Esophagus muscularis mucosa (tissue), 4 donors: ENCODE measurements at regions not wholly inside any gene's neighbourhood (a gene's known extent, or its start where the extent isn't known, plus 50 kb on each side); places are given as distances from the start of the nearest gene placed in this dataset.

Experiments used
- DNase-seq: peaks from one replicate; pipeline ENCODE4 v3.0.0-alpha.2; 2017; ENCODE audit errors: extremely low spot score
- H3K27ac ChIP-seq, 4 donors: fragments of 200-600 bp; sonication (generic); replicated peaks in 1 of 4; 1 replicate in 3 of 4; 2 replicates in 1 of 4; pipeline ENCODE4 v1.5.1; 2016 to 2019; ENCODE audit warnings: mild to moderate bottlenecking in 1 of 4
- H3K27me3 ChIP-seq, 4 donors: fragments of 200-600 bp; sonication (generic); one replicate each; pipeline versions ENCODE4 v1.5.1 to v1.6.0; 2016 to 2019
- H3K36me3 ChIP-seq, 4 donors: fragments of 200-600 bp; sonication (generic); one replicate each; pipeline ENCODE4 v1.5.1; 2016 to 2019
- H3K4me1 ChIP-seq, 4 donors: fragments of 200-600 bp; sonication (generic); one replicate each; pipeline ENCODE4 v1.5.1; 2016 to 2019
- H3K4me3 ChIP-seq, 4 donors: fragments of 200-600 bp; sonication (generic); 1 replicate in 2 of 4; 2 replicates in 2 of 4; pipeline ENCODE4 v1.5.1; 2016 to 2019; ENCODE audit warnings: mild to moderate bottlenecking in 4 of 4, moderate library complexity in 1 of 4
- H3K9me3 ChIP-seq, 4 donors: fragments of 200-600 bp; sonication (generic); 1 replicate in 3 of 4; 2 replicates in 1 of 4; pipeline ENCODE4 v1.5.1; 2016 to 2019
- CTCF ChIP-seq, 3 experiments: fragments of 200-600 bp in 2 of 3; fragments of 450-650 bp in 1 of 3; sonication (generic) in 2 of 3; IDR thresholded peaks; one replicate each; pipeline ENCODE4 v1.5.1; 2017 to 2019; ENCODE audit warnings: antibody characterized with exemption in 3 of 3, mild to moderate bottlenecking in 2 of 3, moderate library complexity in 1 of 3
- EP300 ChIP-seq: sonication (generic); formaldehyde crosslinking; IDR thresholded peaks from one replicate; pipeline ENCODE4 v1.6.1; 2017; ENCODE audit warnings: antibody characterized with exemption
- POLR2A ChIP-seq: fragments of 450-650 bp; IDR thresholded peaks from one replicate; pipeline ENCODE4 v1.6.1; 2017; ENCODE audit warnings: antibody characterized with exemption, moderate library complexity, mild to moderate bottlenecking, low read depth
- POLR2AphosphoS5 ChIP-seq, 2 donors: sonication (generic); formaldehyde crosslinking; IDR thresholded peaks; one replicate each; pipeline ENCODE4 v1.6.1; 2017; ENCODE audit warnings: antibody characterized with exemption in 2 of 2
- WGBS: methylation state at CpG from one replicate; pipeline ENCODE4 v1.1.5; 2018; 5-methylcytosine and 5-hydroxymethylcytosine counted together
- intact Hi-C: fragments of 100-400 bp; cut with DNase I; formaldehyde crosslinking; loops from one replicate; pipeline ENCODE4 v1.15.1; 2023

GRCh38 chr5:7325975-7326913, 69.7 kb upstream of the ADCY2 start:
- intact Hi-C loops: no loop called here

GRCh38 chr5:7329141-7329540, 66.8 kb upstream of the ADCY2 start:
- Histone ChIP-seq H3K4me3 (no peak overlapping the region), H3K36me3 (no peaks in the 10 kb centered on the region), H3K4me1 (no peaks in the 10 kb centered on the region), H3K27me3 (no peaks in the 10 kb centered on the region), H3K27ac (no peak overlapping the region), H3K9me3 (no peaks in the 10 kb centered on the region)
- WGBS: 53% methylated on average over 4 of the region's 4 CpGs
- no peak for DNase-seq
- intact Hi-C loops: no loop called here
- no peak for TF ChIP-seq POLR2A
- no peak for TF ChIP-seq EP300
- TF ChIP-seq CTCF (IDR thresholded peaks at IDR 0.05): no peak
- TF ChIP-seq POLR2AphosphoS5 (IDR thresholded peaks at IDR 0.05): no peak

More at GRCh38 chr5:7325975-7326913, 69.7 kb upstream of the ADCY2 start:
- whole genome bisulfite sequencing: 77% methylated on average over 8 of the region's 8 CpGs
- H3K27ac ChIP-seq: no peak overlapping the region
- DNase-seq: no peak
- peaks cover 0 to 2% (median 0%) of the 10 kb centered on the region in 4 donors for H3K4me1 ChIP-seq
- no peaks in the 10 kb centered on the region for H3K36me3 ChIP-seq
- no peaks in the 10 kb centered on the region for H3K27me3 ChIP-seq
- H3K4me3 ChIP-seq: no peak overlapping the region
- TF ChIP-seq POLR2AphosphoS5 (IDR thresholded peaks at IDR 0.05) (no peak), POLR2A (no peak), CTCF (IDR thresholded peaks at IDR 0.05) (no peak), EP300 (no peak)
- no peaks in the 10 kb centered on the region for H3K9me3 ChIP-seq

- Histone ChIP-seq H3K4me3 (no peak overlapping the region), H3K9me3 (no peaks in the 10 kb centered on the region), H3K27me3 (no peaks in the 10 kb centered on the region), H3K27ac (no peak overlapping the region), H3K4me1 (no peaks in the 10 kb centered on the region), H3K36me3 (no peaks in the 10 kb centered on the region)
- no peak for TF ChIP-seq POLR2A
- TF ChIP-seq EP300: no peak
- no peak for TF ChIP-seq POLR2AphosphoS5 (IDR thresholded peaks at IDR 0.05)
- no peak for TF ChIP-seq CTCF (IDR thresholded peaks at IDR 0.05)
- intact Hi-C loops: no loop called here
- DNase-seq: no peak
- 73% methylated on average over 3 of the region's 3 CpGs for WGBS
Observed at GRCh38 chr5:7329712-7330111, 66.2 kb upstream of the ADCY2 start.

- no peaks in the 10 kb centered on the region for H3K27me3 ChIP-seq
- no peaks in the 10 kb centered on the region for H3K36me3 ChIP-seq
- no peaks in the 10 kb centered on the region for H3K4me1 ChIP-seq
- peaks cover 0 to 5% (median 0%) of the 10 kb centered on the region in 4 donors for H3K9me3 ChIP-seq
- TF ChIP-seq EP300 (no peak), CTCF (IDR thresholded peaks at IDR 0.05) (no peak), POLR2AphosphoS5 (IDR thresholded peaks at IDR 0.05) (no peak), POLR2A (no peak)
- intact Hi-C loops: no loop called here
- no peak overlapping the region for H3K4me3 ChIP-seq
- H3K27ac ChIP-seq: no peak overlapping the region
- DNase-seq: no peak
- WGBS: 55% methylated on average over 3 of the region's 3 CpGs
Observed at GRCh38 chr5:7330256-7330655, 65.7 kb upstream of the ADCY2 start.
